UCSD-AML1 (cell line): ENCODE measurements at regions not wholly inside any gene's neighbourhood (a gene's known extent, or its start where the extent isn't known, plus 50 kb on each side); places are given as distances from the start of the nearest gene placed in this dataset.
A peak's percentile ranks its signal among the peaks of the same experiment; 100 is the strongest.

ENCODE experiments used
- DNase-seq: peaks from one replicate; lab custom pipeline; 2025; ENCODE audit not compliant: unreplicated experiment; lab: John Stamatoyannopoulos, UW

DNA sequence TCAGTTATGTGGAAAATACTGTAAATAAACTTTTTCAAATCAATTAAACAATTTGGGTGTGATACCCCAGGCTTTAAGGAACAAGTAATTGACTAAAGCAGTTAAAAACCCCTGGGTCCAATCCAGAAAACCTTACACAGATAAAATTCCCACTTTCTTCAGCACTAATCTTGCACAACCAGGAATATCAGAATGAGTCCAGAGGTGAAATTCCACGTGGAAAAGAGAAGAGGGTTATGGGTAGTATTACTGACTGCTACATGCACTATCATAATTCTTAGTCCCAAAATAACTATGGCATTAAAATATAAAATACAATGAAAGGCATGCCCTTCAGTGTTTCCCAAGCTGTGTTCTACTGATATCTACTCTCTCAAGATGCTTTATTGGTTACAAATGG, 135.7 kb upstream of the STEAP4 start:
- no peak for DNase-seq

DNA sequence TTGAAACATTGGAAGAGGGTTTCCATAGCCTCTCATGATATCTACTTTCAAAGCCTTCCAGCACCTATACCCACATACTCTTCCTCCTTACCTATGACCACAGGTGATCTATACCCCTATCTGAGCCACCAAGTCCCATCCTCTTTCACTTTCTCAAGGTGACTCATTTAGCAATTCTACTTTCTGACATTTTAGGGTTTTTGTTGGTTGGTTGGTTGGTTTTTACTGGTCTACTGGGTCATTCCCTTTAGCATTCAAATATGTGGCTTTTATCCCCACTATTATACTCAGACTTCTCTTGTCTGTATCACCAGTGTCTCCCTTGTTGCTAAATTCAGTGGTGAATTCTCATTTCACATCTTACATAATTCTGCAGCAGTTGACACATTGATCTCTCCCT, 130.4 kb upstream of the STEAP4 start:
- no peak for DNase-seq

DNA sequence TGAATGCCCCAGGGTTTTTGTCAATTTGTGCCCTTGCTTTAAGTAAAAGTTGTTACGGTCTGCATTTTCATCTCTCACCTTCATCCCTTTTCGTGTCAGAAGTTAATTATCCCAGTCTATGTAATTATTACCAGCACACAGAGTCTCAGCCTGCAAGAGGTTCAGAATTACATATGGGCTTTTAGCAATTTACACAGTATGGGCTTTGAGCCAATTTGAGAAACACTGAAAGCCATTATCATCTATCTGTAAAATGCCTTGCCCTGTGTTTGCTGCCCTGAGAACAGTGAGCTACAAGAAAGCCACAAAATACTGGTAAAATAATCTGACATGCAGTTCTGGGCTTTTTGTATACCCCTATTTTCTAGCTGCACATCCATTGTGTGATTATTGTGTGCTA, 125.6 kb upstream of the STEAP4 start:
- no peak for DNase-seq

DNA sequence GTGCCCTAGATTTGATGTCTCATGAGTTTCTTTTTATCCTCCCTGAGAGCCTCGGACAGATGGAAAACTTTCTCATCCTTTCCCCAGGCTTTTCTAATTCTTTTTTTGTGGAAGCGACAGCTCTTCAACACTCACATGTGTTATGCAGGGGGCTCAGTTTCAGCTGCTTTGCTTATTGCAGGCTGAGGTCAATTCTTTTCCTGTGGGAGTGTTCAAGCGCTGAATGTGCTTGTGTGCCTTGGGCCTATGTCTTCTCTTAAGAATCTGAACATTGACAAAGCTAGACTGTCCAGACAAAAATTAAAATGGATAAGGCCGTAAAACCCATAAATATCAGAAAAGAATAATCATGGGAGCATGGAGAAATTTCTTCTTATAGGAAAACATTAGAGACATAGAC, 125.2 kb upstream of the STEAP4 start:
- no peak for DNase-seq

DNA sequence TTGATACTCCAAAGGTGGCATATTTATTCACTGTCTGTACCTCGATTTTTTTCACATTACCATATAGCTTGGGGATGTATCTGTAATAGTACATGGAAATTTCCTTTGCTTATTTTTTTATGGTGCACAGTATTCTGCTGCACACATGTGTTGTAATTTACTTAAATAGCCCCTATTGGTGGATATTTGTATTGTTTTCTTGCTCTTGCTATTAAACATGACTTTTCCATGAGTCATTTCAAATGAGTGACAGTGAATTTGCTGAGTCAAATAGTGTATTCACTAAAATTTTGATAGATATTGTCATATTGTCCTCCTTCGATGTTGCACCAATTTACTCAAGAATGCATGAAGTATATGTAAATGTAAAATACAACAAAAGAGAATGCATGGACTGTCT, 122.7 kb upstream of the STEAP4 start:
- no peak for DNase-seq

DNA sequence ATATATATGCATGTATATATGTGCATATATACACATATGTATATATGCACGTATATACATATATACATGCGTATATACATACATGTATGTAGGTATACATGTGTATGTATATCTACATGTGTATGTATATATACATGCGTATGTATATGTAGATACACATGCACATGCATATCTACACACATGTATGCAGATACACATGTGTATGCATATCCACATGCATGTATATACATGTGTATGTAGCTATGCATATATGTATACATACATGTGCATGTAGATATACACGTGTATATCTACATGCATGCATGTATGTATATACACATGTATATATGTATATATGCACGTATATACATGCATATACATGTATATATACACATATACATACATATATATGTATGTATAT, 95.8 kb upstream of the STEAP4 start:
- DNase-seq = no peak

DNA sequence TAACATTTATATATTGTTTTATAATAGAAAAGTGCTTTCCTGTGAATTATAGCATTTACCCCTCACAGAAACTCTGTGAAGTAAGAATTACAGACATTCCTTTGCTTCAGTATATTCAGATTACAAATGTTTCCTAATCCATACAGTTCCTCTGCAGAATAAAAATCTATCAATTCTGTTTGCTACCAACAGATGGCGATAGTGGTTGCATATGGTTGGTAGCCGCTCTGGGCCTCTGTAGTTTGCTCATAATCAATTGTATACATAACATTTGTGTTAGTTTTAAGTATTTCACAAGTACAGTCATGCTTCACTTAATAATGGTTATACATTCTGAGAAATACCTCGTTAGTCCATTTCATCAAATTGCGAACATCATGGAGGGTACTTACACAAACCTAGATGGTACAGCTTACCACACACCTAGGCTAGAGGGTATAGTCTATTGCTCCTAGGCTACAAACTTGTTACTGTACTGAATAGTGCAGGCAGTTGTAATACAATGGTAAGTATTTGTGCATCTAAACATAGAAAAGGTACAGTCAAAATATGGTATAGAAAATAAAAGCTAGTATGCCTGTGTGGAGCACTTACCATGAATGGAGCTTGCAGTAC, 94.4 kb upstream of the STEAP4 start:
- DNase-seq = no peak

DNA sequence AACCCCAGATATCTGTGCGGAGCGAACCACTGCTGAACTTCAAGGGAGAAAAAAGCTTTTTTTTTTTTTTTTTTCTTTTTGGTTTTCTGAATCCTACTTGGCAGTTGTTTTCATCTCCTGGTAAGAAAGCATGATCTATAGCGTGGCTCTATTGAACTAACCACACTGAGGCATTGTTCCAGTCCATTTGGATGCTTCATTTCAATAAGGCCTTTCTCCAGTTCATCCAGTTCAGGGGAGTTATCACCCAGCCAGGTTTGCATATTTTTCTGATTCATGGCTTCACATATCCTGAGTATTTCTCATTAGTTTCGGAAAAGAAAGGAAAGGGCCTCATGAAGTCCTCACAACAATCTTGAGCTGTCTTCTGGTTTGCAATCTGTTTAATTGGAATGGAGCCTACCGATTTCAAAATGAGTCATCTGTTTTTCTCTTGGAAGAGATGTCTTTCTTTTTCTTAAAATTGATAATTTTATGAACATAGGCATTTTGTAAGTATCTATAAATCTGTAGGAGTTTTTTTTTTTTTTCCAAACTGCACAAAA, 93.1 kb upstream of the STEAP4 start:
- DNase-seq = no peak

DNA sequence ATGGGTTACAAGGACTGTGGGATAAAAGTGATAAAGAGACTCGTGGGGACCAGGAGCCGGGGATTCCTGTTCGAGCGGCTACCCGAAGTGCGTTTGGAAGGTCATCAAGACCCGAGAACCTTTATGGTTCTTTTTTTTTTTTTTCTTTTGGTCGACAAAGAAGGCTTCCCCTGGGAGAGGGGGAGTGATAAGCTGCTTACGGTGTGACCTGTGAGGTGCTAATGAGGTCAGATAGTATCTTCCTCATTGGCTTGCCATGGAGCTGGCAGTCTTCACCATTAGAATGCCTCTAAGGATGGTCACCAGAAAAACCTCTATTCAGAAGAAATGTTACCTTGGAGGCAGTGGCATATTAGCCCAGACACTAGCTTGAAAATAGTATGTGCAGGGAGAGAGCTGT, 92.3 kb upstream of the STEAP4 start:
- no peak for DNase-seq

DNA sequence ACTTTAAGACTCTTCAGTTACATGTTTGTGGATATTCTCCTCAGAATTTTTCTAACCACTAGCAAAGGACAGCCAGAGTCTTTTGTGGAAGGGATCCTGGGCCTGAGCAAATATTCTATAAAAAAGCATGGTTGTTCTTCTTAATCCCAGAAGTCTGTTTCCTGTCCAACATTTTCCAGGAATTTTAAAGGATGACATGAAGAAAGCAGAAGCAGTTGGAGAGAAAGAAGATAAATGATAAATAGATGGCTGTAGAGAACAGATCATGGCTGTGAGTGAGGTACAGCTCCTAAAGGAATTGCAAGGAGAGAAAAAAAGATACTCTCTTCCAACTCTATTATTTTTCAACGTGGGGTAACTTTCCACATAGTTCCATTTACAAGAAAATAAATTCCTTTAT, 91.8 kb upstream of the STEAP4 start:
- DNase-seq = no peak

DNA sequence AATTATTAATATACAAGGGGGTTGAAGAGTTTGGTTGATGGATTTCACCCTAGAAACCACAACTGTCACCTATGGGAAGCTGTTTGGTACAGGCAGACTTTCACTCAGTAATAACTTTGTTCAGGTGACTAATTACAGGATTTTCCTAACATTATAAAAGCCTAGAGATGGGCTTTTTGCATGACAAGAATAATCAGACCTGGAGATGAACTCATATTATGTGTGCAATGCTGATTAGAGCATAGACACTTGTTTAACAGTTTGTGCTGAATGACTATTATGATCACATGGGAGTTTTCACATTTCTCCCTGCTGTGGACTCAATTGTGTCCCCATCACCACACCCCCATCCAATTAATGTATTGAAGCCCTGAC, 90.2 kb upstream of the STEAP4 start:
- no peak for DNase-seq

DNA sequence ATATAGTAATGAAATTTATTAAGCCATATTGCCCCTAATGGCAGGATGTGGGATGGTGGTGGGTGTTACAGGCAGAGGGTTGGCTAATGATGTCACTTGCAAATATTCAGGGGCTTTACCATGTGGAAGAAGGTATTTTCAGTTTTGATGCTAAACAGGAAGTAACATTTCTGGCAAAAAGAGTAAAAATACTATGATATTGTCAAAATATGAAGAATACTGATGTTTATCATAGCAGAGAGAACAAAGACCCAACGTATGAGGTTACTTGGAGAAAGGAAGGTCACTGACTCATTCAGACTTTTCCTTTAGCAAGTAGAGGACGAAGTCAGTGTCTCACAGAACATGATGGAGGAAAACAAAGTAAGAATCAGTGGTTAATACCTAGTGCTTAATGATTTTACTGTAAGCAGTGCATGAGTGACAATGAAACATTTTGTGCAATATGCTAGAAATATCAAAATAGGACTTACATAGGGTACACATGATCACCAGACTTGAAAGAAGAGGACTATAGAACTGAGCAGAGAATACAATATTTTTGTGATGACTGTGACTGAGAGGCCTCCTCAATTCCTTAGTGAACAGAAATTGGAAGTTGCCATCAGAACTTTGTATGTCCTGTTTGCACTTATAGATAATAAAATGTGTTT, 89.7 kb upstream of the STEAP4 start:
- no peak for DNase-seq

DNA sequence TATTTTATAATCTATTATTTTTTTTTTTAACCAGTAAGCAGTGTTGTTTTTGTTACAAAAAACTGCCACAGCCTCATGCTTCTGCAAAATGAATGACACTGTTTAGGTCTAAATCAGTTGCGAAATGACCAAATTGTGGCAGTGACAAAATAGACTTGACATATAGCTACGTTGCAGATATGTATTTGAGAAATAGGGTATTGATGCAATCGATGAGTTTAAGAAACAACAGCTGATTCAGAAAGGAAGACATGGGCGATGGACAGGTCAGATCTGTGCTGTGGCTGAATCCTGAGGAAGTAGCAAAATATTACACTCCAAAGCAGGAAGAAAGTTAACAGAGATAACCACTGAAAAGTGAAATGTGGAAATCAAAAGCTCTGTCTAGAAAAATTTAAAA, 89.0 kb upstream of the STEAP4 start:
- no peak for DNase-seq

DNA sequence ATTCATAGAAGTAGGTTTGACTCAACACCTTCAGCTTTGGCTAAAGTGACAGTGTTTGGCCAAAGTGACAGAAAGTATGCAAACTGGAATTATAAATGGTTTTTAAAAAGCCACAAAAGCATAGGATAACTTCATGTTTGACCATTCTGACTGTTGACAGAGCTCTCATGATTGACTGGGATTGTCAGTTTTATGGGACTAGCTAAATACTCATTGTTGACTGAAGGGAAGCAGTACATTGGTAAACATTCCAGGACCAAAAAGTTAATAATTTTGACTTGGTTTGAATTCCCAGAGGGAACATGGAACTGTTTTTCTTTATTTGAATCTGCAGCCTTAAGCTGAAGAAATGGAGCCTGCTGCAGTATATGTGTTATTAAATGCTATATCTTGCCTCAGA, 84.6 kb upstream of the STEAP4 start:
- no peak for DNase-seq

DNA sequence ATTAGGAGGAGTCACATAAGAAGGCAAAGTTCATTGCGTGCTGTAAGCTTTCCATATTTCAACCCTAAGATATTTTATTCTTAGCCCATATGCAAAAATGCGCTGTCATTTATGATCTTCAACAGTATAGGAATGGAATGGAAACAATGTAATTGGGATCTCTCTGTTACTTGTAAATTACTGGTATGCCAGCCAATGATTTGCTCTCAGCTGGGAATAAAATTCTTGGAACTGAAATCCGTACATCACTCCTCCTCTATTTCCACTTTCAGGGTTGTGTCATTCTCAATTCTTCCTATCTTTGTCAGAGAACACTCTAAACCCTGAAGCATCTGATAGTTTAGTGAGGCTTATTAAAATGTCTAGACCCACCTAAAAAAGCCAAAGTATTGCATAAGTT, 80.7 kb upstream of the STEAP4 start:
- no peak for DNase-seq

DNA sequence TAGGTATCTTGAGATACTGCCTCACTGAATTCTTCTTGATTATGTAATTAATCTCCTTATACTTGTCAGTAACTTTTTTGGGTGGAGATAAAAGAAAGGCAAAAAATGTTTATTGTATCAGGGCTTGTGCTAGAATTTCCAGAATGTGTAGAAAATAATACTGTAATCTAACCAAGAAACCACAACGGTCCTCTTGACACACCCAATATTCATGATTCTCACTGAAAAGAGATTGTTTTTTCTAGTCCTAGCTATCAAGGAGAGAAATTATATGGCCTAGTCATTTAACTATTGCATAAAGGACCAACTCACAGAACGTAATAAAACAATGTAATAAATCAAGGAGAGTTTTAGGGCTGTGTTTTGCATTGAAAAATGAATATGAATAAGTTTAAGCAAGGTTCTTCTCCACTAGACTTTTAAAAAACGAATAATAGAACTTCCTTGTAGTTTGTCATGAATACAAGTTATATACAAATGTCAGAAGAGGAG, 80.0 kb upstream of the STEAP4 start:
- no peak for DNase-seq

DNA sequence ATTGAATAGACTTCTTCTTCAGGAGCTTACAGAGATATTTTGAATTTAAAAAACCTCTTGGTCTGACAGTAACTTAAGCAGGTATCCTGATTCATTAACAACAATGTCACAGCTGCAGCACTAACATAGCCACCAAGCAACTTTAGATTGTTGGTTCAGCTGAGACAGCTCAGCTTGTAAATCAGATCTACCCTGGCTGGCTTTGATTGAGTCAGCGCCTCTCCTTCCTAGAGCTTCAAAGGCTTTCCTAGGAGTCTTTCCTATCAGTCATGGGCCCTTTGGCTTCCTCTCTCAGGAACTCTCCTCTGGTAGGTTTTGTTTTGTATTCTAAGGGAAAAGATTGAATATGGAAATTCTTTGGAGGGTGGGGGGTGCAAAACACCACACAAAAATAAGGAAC, 70.7 kb upstream of the STEAP4 start:
- DNase-seq = no peak

DNA sequence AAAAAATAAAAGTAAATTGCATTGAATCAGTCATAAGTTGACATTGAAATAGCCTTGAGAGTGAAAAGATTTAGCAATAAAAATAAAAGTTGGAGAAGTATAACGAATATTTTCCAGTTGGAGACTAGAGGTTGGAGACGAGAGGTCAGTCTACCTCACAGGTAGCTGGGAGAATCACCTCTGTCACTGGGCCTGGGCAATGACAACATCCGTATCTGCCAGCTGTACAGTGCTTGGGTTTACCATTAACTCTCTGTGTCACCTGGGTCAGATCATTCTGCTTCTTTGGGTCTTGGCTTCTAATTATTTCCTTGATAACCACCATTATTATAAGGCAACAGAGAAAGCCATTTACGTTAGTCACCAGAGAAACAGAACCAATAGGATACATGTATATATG, 62.0 kb upstream of the STEAP4 start:
- no peak for DNase-seq

DNA sequence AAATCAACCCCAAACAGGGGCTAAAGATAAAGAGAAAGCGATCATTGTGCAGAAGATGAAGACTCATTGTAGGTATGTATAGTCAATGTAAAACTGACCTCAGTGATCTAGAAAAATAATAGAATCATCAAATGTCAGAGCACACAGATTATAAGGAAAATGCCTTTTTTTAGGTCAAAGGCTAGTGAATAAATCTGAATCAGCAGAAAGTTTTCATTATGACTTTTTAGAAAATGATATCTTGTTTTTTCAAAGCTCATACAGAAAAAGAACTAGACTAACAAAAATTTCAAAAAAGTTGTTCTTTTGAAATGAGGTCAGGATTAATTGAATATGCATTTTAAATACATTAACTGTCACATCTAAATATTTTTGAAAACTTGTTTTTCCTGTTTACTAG, 60.2 kb upstream of the STEAP4 start:
- DNase-seq = no peak

DNA sequence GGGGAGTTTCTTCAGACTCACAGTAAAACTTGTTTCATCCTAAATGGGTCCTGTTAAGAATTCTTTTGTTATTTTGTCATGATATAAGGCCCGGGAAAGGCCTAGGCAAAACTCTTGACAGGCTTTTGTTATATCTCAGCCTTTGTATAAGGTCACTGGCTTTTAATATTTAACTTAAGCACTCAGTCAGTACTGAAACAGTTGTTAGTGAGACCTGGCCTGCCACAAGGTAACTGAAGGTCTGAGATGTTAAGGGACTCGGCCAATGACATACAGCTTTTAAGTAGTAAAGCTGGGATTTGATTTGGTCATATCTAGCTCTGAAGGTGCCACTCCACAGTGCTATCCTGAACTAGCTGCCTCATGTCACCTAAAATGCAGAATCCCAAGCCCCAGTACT, 57.2 kb upstream of the STEAP4 start:
- no peak for DNase-seq

DNA sequence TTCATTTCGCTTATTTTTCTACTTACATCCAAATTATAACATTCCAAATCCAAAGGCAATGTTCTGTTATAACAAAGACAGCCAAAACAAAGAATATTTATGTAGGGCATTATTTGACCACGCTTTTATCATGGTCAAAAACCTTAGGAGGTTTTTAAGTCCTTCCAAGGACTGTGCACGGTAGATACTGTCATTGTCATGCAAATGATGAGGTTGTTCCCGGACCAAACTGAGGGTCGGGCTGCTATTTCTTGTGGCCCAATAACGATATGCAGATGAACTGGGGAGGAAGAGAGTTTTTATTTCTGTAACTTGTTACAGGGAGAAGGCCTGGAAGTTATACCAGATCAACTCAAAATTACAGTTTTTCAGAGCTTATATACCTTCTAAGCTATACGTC, 56.6 kb upstream of the STEAP4 start:
- no peak for DNase-seq

DNA sequence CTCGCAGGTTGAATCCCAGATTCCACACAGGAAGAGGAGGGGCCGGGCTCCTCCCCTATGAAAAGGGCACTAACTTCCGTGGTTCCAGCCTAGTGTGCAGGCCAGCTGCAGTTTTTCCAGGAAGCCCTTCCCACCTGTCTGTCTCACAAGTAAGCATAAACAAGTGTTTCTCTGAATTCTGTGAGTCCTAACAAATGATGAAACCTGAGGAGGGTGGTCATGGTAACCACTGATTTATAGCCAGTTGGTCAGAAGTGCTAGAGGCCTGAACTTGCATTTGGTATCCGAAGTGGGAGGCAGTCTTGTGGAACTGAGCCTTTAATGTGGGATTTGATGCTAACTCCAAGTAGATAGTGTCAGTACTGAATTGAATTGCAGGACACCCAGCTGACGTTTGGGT, 54.7 kb upstream of the STEAP4 start:
- DNase-seq = peak; percentile 8

DNA sequence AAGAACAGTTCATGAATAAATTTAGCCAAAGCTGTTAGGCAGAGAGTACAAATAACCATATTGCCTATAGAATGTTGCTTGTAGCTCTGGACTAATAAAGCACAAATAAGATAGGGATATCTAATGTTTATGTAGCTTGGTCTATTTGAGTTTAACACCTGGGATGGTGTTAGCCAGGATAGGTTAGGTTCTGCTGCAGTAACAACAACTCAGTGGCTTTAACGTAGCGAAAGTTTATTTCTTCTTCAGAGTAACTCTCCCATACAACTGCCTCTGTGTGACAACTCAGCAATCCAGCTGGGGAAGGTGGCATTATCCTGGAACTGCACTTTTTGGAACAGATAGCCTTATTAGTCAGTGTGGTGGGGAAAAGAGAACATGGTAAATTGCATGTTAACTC, 52.2 kb upstream of the STEAP4 start:
- DNase-seq = no peak
